ENCODE measurements at regions not wholly inside any gene's neighbourhood (a gene's known extent, or its start where the extent isn't known, plus 50 kb on each side); places are given as distances from the start of the nearest gene placed in this dataset.

- TF ChIP-seq ZNF207 (IDR thresholded peaks at IDR 0.05; ENCODE audit: borderline replicate concordance) (no peak), KLF5 (IDR thresholded peaks at IDR 0.05; ENCODE audit: partially characterized antibody) (no peak), POU2F2 (IDR thresholded peaks at IDR 0.05; ENCODE audit: borderline replicate concordance, low read depth, low read length) (no peak), NBN (IDR thresholded peaks at IDR 0.05) (no peak), JUNB (IDR thresholded peaks at IDR 0.05) (no peak), ASH2L (IDR thresholded peaks at IDR 0.05; ENCODE audit: borderline replicate concordance, low read depth) (no peak), CBX5 (IDR thresholded peaks at IDR 0.05; ENCODE audit: low read depth) (no peak)
Observed at GRCh38 chr11:127130321-127130720, 129.8 kb upstream of the KIRREL3 start (continued).

GRCh38 chr11:127126986-127127385, 126.4 kb upstream of the KIRREL3 start:
- WGBS (ENCODE audit: insufficient coverage, insufficient replicate concordance, low lambda C conversion rate, missing lambda C conversion rate), result 0% methylated on average over 3 of the region's 3 CpGs
- ChIA-PET POLR2A (no interaction called here), SMC1A (ENCODE audit: uncharacterized antibody, unreplicated experiment) (no interaction called here), RAD21 (ENCODE audit: unreplicated experiment) (no interaction called here), CTCF (no interaction called here)
- no peak for DNase-seq (ENCODE audit: low read depth, low spot score)
- BruUV-seq (replicated peaks), result no TSS peak
- intact Hi-C loops (cut with micrococcal nuclease; ENCODE audit: unreplicated experiment) (no loop called here), in situ Hi-C loops (cut with MboI) (no loop called here)
- Histone ChIP-seq H3K9me3 (replicated peaks; ENCODE audit: control insufficient read depth, insufficient read depth, low read length) (no peaks in the 10 kb centered on the region), H3K9ac (ENCODE audit: control insufficient read depth, insufficient read depth, low read length) (no peak overlapping the region), H3K27ac (ENCODE audit: control insufficient read depth, insufficient read depth) (no peak overlapping the region), H3K4me2 (ENCODE audit: control insufficient read depth, insufficient read depth) (no peak overlapping the region), H3K36me3 (ENCODE audit: control insufficient read depth in 2 of 2, insufficient read depth in 2 of 2, low read length in 1 of 2) (no peaks in the 10 kb centered on the region), H4K20me1 (ENCODE audit: control insufficient read depth, insufficient read depth) (no peaks in the 10 kb centered on the region), H3K4me1 (ENCODE audit: control insufficient read depth, insufficient read depth, low read length) (no peaks in the 10 kb centered on the region), H3K27me3 (replicated peaks in 1 of 2; ENCODE audit: control insufficient read depth in 2 of 2, insufficient read depth in 2 of 2, low read length in 1 of 2) (no peaks in the 10 kb centered on the region; a peak in 2 of 4 replicates), H3K79me2 (ENCODE audit: control insufficient read depth, insufficient read depth, low read length) (no peaks in the 10 kb centered on the region), H3K4me3 (no peak overlapping the region), H2AFZ (ENCODE audit: control insufficient read depth, low read depth, low read length) (no peak overlapping the region)
- no peak for TF ChIP-seq DPF2 (IDR thresholded peaks at IDR 0.05)
- no peak for TF ChIP-seq TCF12 (IDR thresholded peaks at IDR 0.05; ENCODE audit: low read depth, low read length)
- TF ChIP-seq ATF7 (IDR thresholded peaks at IDR 0.05; ENCODE audit: low read depth), result no peak
- TF ChIP-seq CUX1 (IDR thresholded peaks at IDR 0.05; ENCODE audit: insufficient replicate concordance, low read depth, low read length), result no peak
- no peak for TF ChIP-seq FOXM1 (IDR thresholded peaks at IDR 0.05; ENCODE audit: low read depth, low read length)
- no peak for TF ChIP-seq EGR1 (IDR thresholded peaks at IDR 0.05; ENCODE audit: borderline replicate concordance in 1 of 2, low read depth in 2 of 2, low read length in 2 of 2)
- no peak for FAIRE-seq
- ATAC-seq, result no peak

All from GM12878 (cell line).